ENCODE measurements at regions not wholly inside any gene's neighbourhood (a gene's known extent, or its start where the extent isn't known, plus 50 kb on each side); places are given as distances from the start of the nearest gene placed in this dataset.
"Not testable (repeated sequence)": the region's sequence is repeated elsewhere in the genome, so short reads cannot be mapped to it uniquely, and the experiment has no call there.

GRCh38 chr5:117533051-117533670 lies 958.5 kb upstream of the SEMA6A start:
- not testable (repeated sequence) for H3K4me3 ChIP-seq (ENCODE audit: low read length); H3K9ac ChIP-seq (ENCODE audit: low read depth, low read length); H3K4me2 ChIP-seq (ENCODE audit: low read length); H3K27me3 ChIP-seq (ENCODE audit: control insufficient read depth, insufficient read depth, low read length); H3K4me1 ChIP-seq (ENCODE audit: control insufficient read depth, insufficient read depth, low read length); H3K9me3 ChIP-seq (replicated peaks; ENCODE audit: low read length); H3K36me3 ChIP-seq (ENCODE audit: insufficient read depth, low read length)

- Histone ChIP-seq H3K4me2 (ENCODE audit: low read length) (no peak overlapping the region), H3K9ac (ENCODE audit: low read depth, low read length) (no peak overlapping the region), H3K9me3 (replicated peaks; ENCODE audit: low read length) (no peaks in the 10 kb centered on the region), H3K27me3 (ENCODE audit: control insufficient read depth, insufficient read depth, low read length) (no peaks in the 10 kb centered on the region), H3K4me1 (ENCODE audit: control insufficient read depth, insufficient read depth, low read length) (no peaks in the 10 kb centered on the region), H3K4me3 (ENCODE audit: low read length) (no peak overlapping the region), H3K36me3 (ENCODE audit: insufficient read depth, low read length) (no peaks in the 10 kb centered on the region)
Measured at GRCh38 chr5:117519957-117520500, 945.4 kb upstream of the SEMA6A start.

- Histone ChIP-seq H3K36me3 (ENCODE audit: insufficient read depth, low read length) (no peaks in the 10 kb centered on the region), H3K27me3 (ENCODE audit: control insufficient read depth, insufficient read depth, low read length) (no peaks in the 10 kb centered on the region), H3K4me1 (ENCODE audit: control insufficient read depth, insufficient read depth, low read length) (no peaks in the 10 kb centered on the region), H3K9me3 (replicated peaks; ENCODE audit: low read length) (no peaks in the 10 kb centered on the region), H3K9ac (ENCODE audit: low read depth, low read length) (no peak overlapping the region), H3K4me2 (ENCODE audit: low read length) (no peak overlapping the region), H3K4me3 (ENCODE audit: low read length) (no peak overlapping the region)
Measured at GRCh38 chr5:117504305-117504704, 929.7 kb upstream of the SEMA6A start.

- H3K9ac ChIP-seq (ENCODE audit: low read depth, low read length), result no peak overlapping the region
- H3K4me1 ChIP-seq (ENCODE audit: control insufficient read depth, insufficient read depth, low read length), result peaks cover 3% of the 10 kb centered on the region
- no peak overlapping the region for H3K4me3 ChIP-seq (ENCODE audit: low read length)
- no peaks in the 10 kb centered on the region for H3K36me3 ChIP-seq (ENCODE audit: insufficient read depth, low read length)
- H3K9me3 ChIP-seq (replicated peaks; ENCODE audit: low read length), result no peaks in the 10 kb centered on the region
- no peak overlapping the region for H3K4me2 ChIP-seq (ENCODE audit: low read length)
- H3K27me3 ChIP-seq (ENCODE audit: control insufficient read depth, insufficient read depth, low read length), result no peaks in the 10 kb centered on the region
Measured at GRCh38 chr5:117497601-117498000, 923.0 kb upstream of the SEMA6A start.

GRCh38 chr5:117496801-117497200 lies 922.2 kb upstream of the SEMA6A start:
- no peaks in the 10 kb centered on the region for H3K9me3 ChIP-seq (replicated peaks; ENCODE audit: low read length)
- no peaks in the 10 kb centered on the region for H3K36me3 ChIP-seq (ENCODE audit: insufficient read depth, low read length)
- H3K4me2 ChIP-seq (ENCODE audit: low read length), result no peak overlapping the region
- no peaks in the 10 kb centered on the region for H3K27me3 ChIP-seq (ENCODE audit: control insufficient read depth, insufficient read depth, low read length)
- H3K9ac ChIP-seq (ENCODE audit: low read depth, low read length), result no peak overlapping the region
- H3K4me1 ChIP-seq (ENCODE audit: control insufficient read depth, insufficient read depth, low read length), result peaks cover 3% of the 10 kb centered on the region
- H3K4me3 ChIP-seq (ENCODE audit: low read length), result no peak overlapping the region

GRCh38 chr5:117494188-117494587 lies 919.6 kb upstream of the SEMA6A start:
- no peak overlapping the region for H3K9ac ChIP-seq (ENCODE audit: low read depth, low read length)
- no peak overlapping the region for H3K4me2 ChIP-seq (ENCODE audit: low read length)
- H3K4me1 ChIP-seq (ENCODE audit: control insufficient read depth, insufficient read depth, low read length), result peaks cover 3% of the 10 kb centered on the region
- no peaks in the 10 kb centered on the region for H3K27me3 ChIP-seq (ENCODE audit: control insufficient read depth, insufficient read depth, low read length)
- H3K9me3 ChIP-seq (replicated peaks; ENCODE audit: low read length), result no peaks in the 10 kb centered on the region
- H3K4me3 ChIP-seq (ENCODE audit: low read length), result no peak overlapping the region
- no peaks in the 10 kb centered on the region for H3K36me3 ChIP-seq (ENCODE audit: insufficient read depth, low read length)

GRCh38 chr5:117488976-117489500 lies 914.4 kb upstream of the SEMA6A start:
- H3K9ac ChIP-seq (ENCODE audit: low read depth, low read length), result no peak overlapping the region
- no peaks in the 10 kb centered on the region for H3K27me3 ChIP-seq (ENCODE audit: control insufficient read depth, insufficient read depth, low read length)
- H3K4me3 ChIP-seq (ENCODE audit: low read length), result no peak overlapping the region
- no peak overlapping the region for H3K4me2 ChIP-seq (ENCODE audit: low read length)
- H3K9me3 ChIP-seq (replicated peaks; ENCODE audit: low read length), result no peaks in the 10 kb centered on the region
- no peaks in the 10 kb centered on the region for H3K36me3 ChIP-seq (ENCODE audit: insufficient read depth, low read length)
- peaks cover 3% of the 10 kb centered on the region for H3K4me1 ChIP-seq (ENCODE audit: control insufficient read depth, insufficient read depth, low read length)

GRCh38 chr5:117487556-117487955 lies 912.9 kb upstream of the SEMA6A start:
- H3K4me3 ChIP-seq (ENCODE audit: low read length), result no peak overlapping the region
- no peaks in the 10 kb centered on the region for H3K27me3 ChIP-seq (ENCODE audit: control insufficient read depth, insufficient read depth, low read length)
- H3K4me1 ChIP-seq (ENCODE audit: control insufficient read depth, insufficient read depth, low read length), result no peaks in the 10 kb centered on the region
- no peaks in the 10 kb centered on the region for H3K9me3 ChIP-seq (replicated peaks; ENCODE audit: low read length)
- H3K36me3 ChIP-seq (ENCODE audit: insufficient read depth, low read length), result no peaks in the 10 kb centered on the region
- H3K9ac ChIP-seq (ENCODE audit: low read depth, low read length), result no peak overlapping the region
- no peak overlapping the region for H3K4me2 ChIP-seq (ENCODE audit: low read length)

- Histone ChIP-seq H3K4me2 (ENCODE audit: low read length) (no peak overlapping the region), H3K4me1 (ENCODE audit: control insufficient read depth, insufficient read depth, low read length) (no peaks in the 10 kb centered on the region), H3K4me3 (ENCODE audit: low read length) (no peak overlapping the region), H3K36me3 (ENCODE audit: insufficient read depth, low read length) (no peaks in the 10 kb centered on the region), H3K9ac (ENCODE audit: low read depth, low read length) (no peak overlapping the region), H3K9me3 (replicated peaks; ENCODE audit: low read length) (no peaks in the 10 kb centered on the region), H3K27me3 (ENCODE audit: control insufficient read depth, insufficient read depth, low read length) (no peaks in the 10 kb centered on the region)
Measured at GRCh38 chr5:117486879-117487391, 912.3 kb upstream of the SEMA6A start.

- H3K4me3 ChIP-seq (ENCODE audit: low read length), result no peak overlapping the region
- no peaks in the 10 kb centered on the region for H3K9me3 ChIP-seq (replicated peaks; ENCODE audit: low read length)
- H3K4me2 ChIP-seq (ENCODE audit: low read length), result no peak overlapping the region
- H3K36me3 ChIP-seq (ENCODE audit: insufficient read depth, low read length), result no peaks in the 10 kb centered on the region
- no peak overlapping the region for H3K9ac ChIP-seq (ENCODE audit: low read depth, low read length)
- H3K27me3 ChIP-seq (ENCODE audit: control insufficient read depth, insufficient read depth, low read length), result no peaks in the 10 kb centered on the region
- H3K4me1 ChIP-seq (ENCODE audit: control insufficient read depth, insufficient read depth, low read length), result no peaks in the 10 kb centered on the region
Measured at GRCh38 chr5:117486261-117486660, 911.6 kb upstream of the SEMA6A start.

GRCh38 chr5:117475919-117476318 lies 901.3 kb upstream of the SEMA6A start:
- no peaks in the 10 kb centered on the region for H3K4me1 ChIP-seq (ENCODE audit: control insufficient read depth, insufficient read depth, low read length)
- no peak overlapping the region for H3K9ac ChIP-seq (ENCODE audit: low read depth, low read length)
- no peak overlapping the region for H3K4me2 ChIP-seq (ENCODE audit: low read length)
- no peaks in the 10 kb centered on the region for H3K9me3 ChIP-seq (replicated peaks; ENCODE audit: low read length)
- no peak overlapping the region for H3K4me3 ChIP-seq (ENCODE audit: low read length)
- H3K27me3 ChIP-seq (ENCODE audit: control insufficient read depth, insufficient read depth, low read length), result no peaks in the 10 kb centered on the region
- H3K36me3 ChIP-seq (ENCODE audit: insufficient read depth, low read length), result no peaks in the 10 kb centered on the region

- Histone ChIP-seq H3K9ac (ENCODE audit: low read depth, low read length) (no peak overlapping the region), H3K27me3 (ENCODE audit: control insufficient read depth, insufficient read depth, low read length) (no peaks in the 10 kb centered on the region), H3K36me3 (ENCODE audit: insufficient read depth, low read length) (no peaks in the 10 kb centered on the region), H3K4me3 (ENCODE audit: low read length) (no peak overlapping the region), H3K9me3 (replicated peaks; ENCODE audit: low read length) (no peaks in the 10 kb centered on the region), H3K4me1 (ENCODE audit: control insufficient read depth, insufficient read depth, low read length) (no peaks in the 10 kb centered on the region), H3K4me2 (ENCODE audit: low read length) (no peak overlapping the region)
Measured at GRCh38 chr5:117473165-117473564, 898.5 kb upstream of the SEMA6A start.

Data from skeletal muscle satellite cell (primary cell).